T-helper 2 cell treated with Interferon-gamma antibody and Interleukin-4, amounts not matched to agents 100 ng/mL and 5 ng/mL, for 36 hours (primary cell): ENCODE measurements at regions not wholly inside any gene's neighbourhood (a gene's known extent, or its start where the extent isn't known, plus 50 kb on each side); places are given as distances from the start of the nearest gene placed in this dataset.

Source experiments
- intact Hi-C: fragments of 100-400 bp; cut with micrococcal nuclease; formaldehyde crosslinking; loops from one replicate; pipeline ENCODE4 v1.15.1; 2023

- intact Hi-C loops: no loop called here
Observed at GRCh38 chr1:112209493-112209892, 186.5 kb upstream of the CTTNBP2NL start.

GRCh38 chr1:112219267-112219666, 176.7 kb upstream of the CTTNBP2NL start:
- intact Hi-C loops: no loop called here

GRCh38 chr1:112230232-112230631, 165.8 kb upstream of the CTTNBP2NL start:
- intact Hi-C loops: no loop called here

- intact Hi-C loops: no loop called here
Observed at GRCh38 chr1:112231331-112231730, 164.7 kb upstream of the CTTNBP2NL start.

GRCh38 chr1:112232848-112233247, 163.2 kb upstream of the CTTNBP2NL start:
- intact Hi-C loops: no loop called here

GRCh38 chr1:112234710-112235109, 161.3 kb upstream of the CTTNBP2NL start:
- intact Hi-C loops: no loop called here

GRCh38 chr1:112237983-112238545, 157.9 kb upstream of the CTTNBP2NL start:
- intact Hi-C loops: no loop called here

- intact Hi-C loops: no loop called here
Observed at GRCh38 chr1:112239683-112240330, 156.2 kb upstream of the CTTNBP2NL start.

GRCh38 chr1:112242470-112242869, 153.5 kb upstream of the CTTNBP2NL start:
- intact Hi-C loops: no loop called here

GRCh38 chr1:112244131-112244530, 151.9 kb upstream of the CTTNBP2NL start:
- intact Hi-C loops: no loop called here

- intact Hi-C loops: no loop called here
Observed at GRCh38 chr1:112245114-112245513, 150.9 kb upstream of the CTTNBP2NL start.

- intact Hi-C loops: no loop called here
Observed at GRCh38 chr1:112247036-112247597, 148.9 kb upstream of the CTTNBP2NL start.

GRCh38 chr1:112247961-112248360, 148.1 kb upstream of the CTTNBP2NL start:
- intact Hi-C loops: no loop called here

GRCh38 chr1:112250892-112251291, 145.1 kb upstream of the CTTNBP2NL start:
- intact Hi-C loops: no loop called here

- intact Hi-C loops: no loop called here
Observed at GRCh38 chr1:112251766-112252506, 144.1 kb upstream of the CTTNBP2NL start.

- intact Hi-C loops: no loop called here
Observed at GRCh38 chr1:112253366-112253765, 142.6 kb upstream of the CTTNBP2NL start.

- intact Hi-C loops: no loop called here
Observed at GRCh38 chr1:112255080-112255479, 140.9 kb upstream of the CTTNBP2NL start.

- intact Hi-C loops: no loop called here
Observed at GRCh38 chr1:112256411-112256810, 139.6 kb upstream of the CTTNBP2NL start.

- intact Hi-C loops: no loop called here
Observed at GRCh38 chr1:112257043-112257835, 138.8 kb upstream of the CTTNBP2NL start.

GRCh38 chr1:112260699-112261098, 135.3 kb upstream of the CTTNBP2NL start:
- intact Hi-C loops: no loop called here

- intact Hi-C loops: no loop called here
Observed at GRCh38 chr1:112262316-112262715, 133.7 kb upstream of the CTTNBP2NL start.

GRCh38 chr1:112263042-112263441, 133.0 kb upstream of the CTTNBP2NL start:
- intact Hi-C loops: no loop called here
